ENCODE measurements at regions not wholly inside any gene's neighbourhood (a gene's known extent, or its start where the extent isn't known, plus 50 kb on each side); places are given as distances from the start of the nearest gene placed in this dataset.

GRCh38 chr5:155079698-155080097 lies 66.1 kb downstream of the KIF4B start:
- no peaks in the 10 kb centered on the region for H3K4me1 ChIP-seq (replicated peaks in 1 of 2; ENCODE audit: control insufficient read depth in 2 of 2, insufficient read depth in 2 of 2, low read length in 2 of 2)
- H3K36me3 ChIP-seq (ENCODE audit: control insufficient read depth, insufficient read depth, low read length) = no peaks in the 10 kb centered on the region
- intact Hi-C loops (cut with micrococcal nuclease) (no loop called here), in situ Hi-C loops (cut with MboI) (no loop called here)
- no peaks in the 10 kb centered on the region for H4K20me1 ChIP-seq (replicated peaks; ENCODE audit: control insufficient read depth, insufficient read depth, low read length)
- ATAC-seq = no peak
- H3K4me3 ChIP-seq = no peak overlapping the region
- no peaks in the 10 kb centered on the region for H3K79me2 ChIP-seq (ENCODE audit: control insufficient read depth, insufficient read depth, low read length)
- no peaks in the 10 kb centered on the region for H3K27me3 ChIP-seq (ENCODE audit: control insufficient read depth in 2 of 2, insufficient read depth in 2 of 2, low read length in 2 of 2)
- H3K9me1 ChIP-seq (ENCODE audit: control insufficient read depth, insufficient read depth, low read length) = no peaks in the 10 kb centered on the region
- no TSS peak for BruUV-seq (replicated peaks)
- WGBS (ENCODE audit: insufficient coverage, low coverage, missing lambda C conversion rate) = 0% methylated on average over 3 of the region's 3 CpGs
- TF ChIP-seq VEZF1 (CRISPR knock-in tag; IDR thresholded peaks at IDR 0.05) (no peak), NBN (IDR thresholded peaks at IDR 0.05; ENCODE audit: low read depth) (no peak), SIN3B (IDR thresholded peaks at IDR 0.05; ENCODE audit: low read depth) (no peak), ASH1L (IDR thresholded peaks at IDR 0.05; ENCODE audit: borderline replicate concordance, low read depth, partially characterized antibody) (no peak), THRAP3 (IDR thresholded peaks at IDR 0.05; ENCODE audit: borderline replicate concordance) (no peak), FUS (optimal IDR thresholded peaks at IDR 0.05; ENCODE audit: low read depth, low read length) (no peak), RBM14 (IDR thresholded peaks at IDR 0.05; ENCODE audit: borderline replicate concordance, insufficient read depth, low read depth, low read length) (no peak), NR4A1 (CRISPR knock-in tag; IDR thresholded peaks at IDR 0.05) (no peak), NR4A1 (tag; IDR thresholded peaks at IDR 0.05) (no peak)
- H2AFZ ChIP-seq (ENCODE audit: low read depth, low read length) = no peak overlapping the region
- ChIA-PET POLR2A (no interaction called here), CTCF (ENCODE audit: low intra/inter-chr PET ratio) (no interaction called here)
- no peak overlapping the region for H3K4me2 ChIP-seq (ENCODE audit: insufficient read depth, low read length)
- no peak overlapping the region for H3K9ac ChIP-seq (ENCODE audit: insufficient read depth in 1 of 2, low read depth in 2 of 2, low read length in 2 of 2)
- no peak for DNase-seq (ENCODE audit: extremely low read depth in 1 of 4, low spot score in 3 of 4)
- H3K27ac ChIP-seq (ENCODE audit: extremely low read depth, low read depth, low read length) = no peak overlapping the region
- no peaks in the 10 kb centered on the region for H3K9me3 ChIP-seq (replicated peaks; ENCODE audit: control insufficient read depth, insufficient read depth, low read depth, low read length)
- FAIRE-seq = no peak
